ENCODE measurements at regions not wholly inside any gene's neighbourhood (a gene's known extent, or its start where the extent isn't known, plus 50 kb on each side); places are given as distances from the start of the nearest gene placed in this dataset.
A peak's percentile ranks its signal among the peaks of the same experiment; 100 is the strongest.

DNA sequence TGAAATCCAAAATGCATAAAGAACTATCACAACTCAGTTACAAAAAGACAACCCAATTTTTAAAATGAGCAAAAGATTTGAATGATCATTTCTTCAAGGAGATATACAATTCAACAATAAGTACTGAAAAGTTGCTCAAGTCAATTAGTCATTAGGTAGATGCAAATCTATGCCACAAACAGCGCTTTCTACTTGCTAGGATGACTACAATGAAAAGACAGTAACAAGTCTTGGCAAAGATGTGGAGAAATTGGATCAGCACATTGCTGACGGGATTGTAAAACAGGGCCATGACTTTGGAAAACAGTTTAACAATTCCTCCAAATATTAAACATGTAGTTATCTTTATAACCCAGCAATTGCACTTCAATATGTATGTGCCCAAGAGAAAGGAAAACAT, 166.3 kb upstream of the MC4R start:
- no peaks in the 10 kb centered on the region for H4K20me1 ChIP-seq (ENCODE audit: control insufficient read depth, extremely low read depth, insufficient read depth, low read length)
- TF ChIP-seq EZH2 (IDR thresholded peaks at IDR 0.05; ENCODE audit: low read length, missing control alignments), result no peak
- TF ChIP-seq, protein P1, sequence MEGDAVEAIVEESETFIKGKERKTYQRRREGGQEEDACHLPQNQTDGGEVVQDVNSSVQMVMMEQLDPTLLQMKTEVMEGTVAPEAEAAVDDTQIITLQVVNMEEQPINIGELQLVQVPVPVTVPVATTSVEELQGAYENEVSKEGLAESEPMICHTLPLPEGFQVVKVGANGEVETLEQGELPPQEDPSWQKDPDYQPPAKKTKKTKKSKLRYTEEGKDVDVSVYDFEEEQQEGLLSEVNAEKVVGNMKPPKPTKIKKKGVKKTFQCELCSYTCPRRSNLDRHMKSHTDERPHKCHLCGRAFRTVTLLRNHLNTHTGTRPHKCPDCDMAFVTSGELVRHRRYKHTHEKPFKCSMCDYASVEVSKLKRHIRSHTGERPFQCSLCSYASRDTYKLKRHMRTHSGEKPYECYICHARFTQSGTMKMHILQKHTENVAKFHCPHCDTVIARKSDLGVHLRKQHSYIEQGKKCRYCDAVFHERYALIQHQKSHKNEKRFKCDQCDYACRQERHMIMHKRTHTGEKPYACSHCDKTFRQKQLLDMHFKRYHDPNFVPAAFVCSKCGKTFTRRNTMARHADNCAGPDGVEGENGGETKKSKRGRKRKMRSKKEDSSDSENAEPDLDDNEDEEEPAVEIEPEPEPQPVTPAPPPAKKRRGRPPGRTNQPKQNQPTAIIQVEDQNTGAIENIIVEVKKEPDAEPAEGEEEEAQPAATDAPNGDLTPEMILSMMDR (conservative IDR thresholded peaks at IDR 0.05 in 1 of 2, IDR thresholded peaks at IDR 0.05 in 1 of 2; ENCODE audit: low read depth in 1 of 2, low read length in 2 of 2), result no peak
- no peaks in the 10 kb centered on the region for H3K36me3 ChIP-seq (ENCODE audit: control insufficient read depth, insufficient read depth, low read length)
- no peaks in the 10 kb centered on the region for H3K79me2 ChIP-seq (ENCODE audit: control insufficient read depth, insufficient read depth, low read length)
- no peak overlapping the region for H3K4me2 ChIP-seq (ENCODE audit: extremely low read depth, insufficient read depth, low read length)
- H3K9me3 ChIP-seq (ENCODE audit: control insufficient read depth, insufficient read depth, low read depth, low read length), result no peaks in the 10 kb centered on the region
- H3K9ac ChIP-seq (ENCODE audit: insufficient read depth, low read length), result no peak overlapping the region
- H3K4me1 ChIP-seq (ENCODE audit: control insufficient read depth, extremely low read depth, insufficient read depth, low read length), result no peaks in the 10 kb centered on the region
- DNase-seq (ENCODE audit: low read depth in 2 of 2), result no peak
- H3K27me3 ChIP-seq (ENCODE audit: control insufficient read depth, insufficient read depth, low read length), result no peaks in the 10 kb centered on the region
- H3K27ac ChIP-seq (ENCODE audit: insufficient read depth, low read length), result no peak overlapping the region
- no peak overlapping the region for H2AFZ ChIP-seq (ENCODE audit: low read length)
- no peak overlapping the region for H3K4me3 ChIP-seq (replicated peaks in 1 of 4; ENCODE audit: control extremely low read depth in 1 of 4, insufficient read depth in 1 of 4, low read depth in 3 of 4, low read length in 4 of 4)

DNA sequence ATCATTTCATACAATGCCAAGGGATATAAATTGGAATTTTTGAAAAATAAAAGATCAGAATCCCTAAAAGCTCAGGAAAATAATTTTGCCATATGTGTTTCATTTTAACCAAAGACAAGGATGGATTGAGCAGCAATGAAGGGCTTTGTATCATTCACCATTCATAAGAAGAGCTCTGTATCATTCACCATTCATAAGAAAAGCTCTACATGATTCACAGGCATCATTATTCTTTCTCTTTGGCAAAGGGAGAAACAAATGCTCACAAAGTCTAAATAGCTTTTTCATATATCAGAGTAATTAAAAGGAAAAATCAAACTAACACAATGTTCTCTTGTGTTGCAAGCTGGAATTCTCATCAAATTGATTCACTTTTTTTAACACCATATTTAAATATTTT, 169.1 kb upstream of the MC4R start:
- H3K4me1 ChIP-seq (ENCODE audit: control insufficient read depth, extremely low read depth, insufficient read depth, low read length), result no peaks in the 10 kb centered on the region
- DNase-seq (ENCODE audit: low read depth in 2 of 2), result no peak
- no peaks in the 10 kb centered on the region for H3K36me3 ChIP-seq (ENCODE audit: control insufficient read depth, insufficient read depth, low read length)
- H3K9me3 ChIP-seq (ENCODE audit: control insufficient read depth, insufficient read depth, low read depth, low read length), result no peaks in the 10 kb centered on the region
- H3K27ac ChIP-seq (ENCODE audit: insufficient read depth, low read length), result no peak overlapping the region
- no peak for TF ChIP-seq EZH2 (IDR thresholded peaks at IDR 0.05; ENCODE audit: low read length, missing control alignments)
- TF ChIP-seq, protein P1 (conservative IDR thresholded peaks at IDR 0.05 in 1 of 2, IDR thresholded peaks at IDR 0.05 in 1 of 2; ENCODE audit: low read depth in 1 of 2, low read length in 2 of 2), result no peak
- H3K4me2 ChIP-seq (ENCODE audit: extremely low read depth, insufficient read depth, low read length), result no peak overlapping the region
- H3K27me3 ChIP-seq (ENCODE audit: control insufficient read depth, insufficient read depth, low read length), result no peaks in the 10 kb centered on the region
- H3K9ac ChIP-seq (ENCODE audit: insufficient read depth, low read length), result no peak overlapping the region
- H3K79me2 ChIP-seq (ENCODE audit: control insufficient read depth, insufficient read depth, low read length), result no peaks in the 10 kb centered on the region
- no peaks in the 10 kb centered on the region for H4K20me1 ChIP-seq (ENCODE audit: control insufficient read depth, extremely low read depth, insufficient read depth, low read length)
- H3K4me3 ChIP-seq (replicated peaks in 1 of 4; ENCODE audit: control extremely low read depth in 1 of 4, insufficient read depth in 1 of 4, low read depth in 3 of 4, low read length in 4 of 4), result no peak overlapping the region
- H2AFZ ChIP-seq (ENCODE audit: low read length), result no peak overlapping the region

DNA sequence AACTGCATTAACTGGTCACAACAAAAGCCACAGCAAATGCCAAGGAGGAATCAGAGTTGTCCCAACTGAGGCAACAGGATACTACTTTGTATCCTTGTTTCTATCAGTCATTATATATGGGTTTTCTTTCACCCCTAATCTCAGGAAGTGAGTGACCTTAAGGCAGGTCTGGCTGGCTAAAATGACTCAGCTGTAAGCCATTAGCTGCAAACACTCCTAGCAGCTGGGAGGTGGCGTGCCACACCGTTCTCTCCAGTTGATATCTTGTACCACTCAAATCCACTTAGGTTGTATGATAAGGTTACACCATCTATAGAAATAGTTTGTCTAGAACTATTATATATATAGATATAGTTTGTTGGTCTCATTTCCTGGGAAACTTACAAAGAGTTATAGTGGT, 171.1 kb upstream of the MC4R start:
- no peak overlapping the region for H3K27ac ChIP-seq (ENCODE audit: insufficient read depth, low read length)
- H3K9ac ChIP-seq (ENCODE audit: insufficient read depth, low read length), result no peak overlapping the region
- no peaks in the 10 kb centered on the region for H3K9me3 ChIP-seq (ENCODE audit: control insufficient read depth, insufficient read depth, low read depth, low read length)
- no peak overlapping the region for H2AFZ ChIP-seq (ENCODE audit: low read length)
- no peaks in the 10 kb centered on the region for H3K36me3 ChIP-seq (ENCODE audit: control insufficient read depth, insufficient read depth, low read length)
- no peaks in the 10 kb centered on the region for H3K4me1 ChIP-seq (ENCODE audit: control insufficient read depth, extremely low read depth, insufficient read depth, low read length)
- H4K20me1 ChIP-seq (ENCODE audit: control insufficient read depth, extremely low read depth, insufficient read depth, low read length), result no peaks in the 10 kb centered on the region
- no peaks in the 10 kb centered on the region for H3K79me2 ChIP-seq (ENCODE audit: control insufficient read depth, insufficient read depth, low read length)
- no peak overlapping the region for H3K4me2 ChIP-seq (ENCODE audit: extremely low read depth, insufficient read depth, low read length)
- TF ChIP-seq, protein P1 (conservative IDR thresholded peaks at IDR 0.05 in 1 of 2, IDR thresholded peaks at IDR 0.05 in 1 of 2; ENCODE audit: low read depth in 1 of 2, low read length in 2 of 2), result no peak
- TF ChIP-seq EZH2 (IDR thresholded peaks at IDR 0.05; ENCODE audit: low read length, missing control alignments), result no peak
- no peaks in the 10 kb centered on the region for H3K27me3 ChIP-seq (ENCODE audit: control insufficient read depth, insufficient read depth, low read length)
- DNase-seq (ENCODE audit: low read depth in 2 of 2), result peak in 1 of 2 donors; percentile 6
- no peak overlapping the region for H3K4me3 ChIP-seq (replicated peaks in 1 of 4; ENCODE audit: control extremely low read depth in 1 of 4, insufficient read depth in 1 of 4, low read depth in 3 of 4, low read length in 4 of 4)

Data from fibroblast of lung (primary cell).